AG04449 (cell line): ENCODE measurements at regions not wholly inside any gene's neighbourhood (a gene's known extent, or its start where the extent isn't known, plus 50 kb on each side); places are given as distances from the start of the nearest gene placed in this dataset.

Experiments used
- CTCF ChIA-PET: fragments of 350-600 bp; formaldehyde crosslinking; extraction: SDS; loops from one replicate; lab custom pipeline; 2021; ENCODE audit warnings: antibody characterized with exemption; lab: Yijun Ruan, JAX
- POLR2A ChIA-PET: fragments of 400-600, 350-600 bp; formaldehyde crosslinking; extraction: SDS; loops from one replicate; lab custom pipeline; 2020; ENCODE audit warnings: antibody characterized with exemption, inconsistent platforms; lab: Yijun Ruan, JAX
- DNase-seq: peaks from one replicate; pipeline ENCODE4 v3.0.0-alpha.2; 2010; ENCODE audit warnings: low read depth, low spot score
- H3K4me3 ChIP-seq: 2 replicates; pipeline ENCODE4 v1.5.1; 2011; ENCODE audit warnings: low read depth, mild to moderate bottlenecking, control low read depth, low read length
- TF ChIP-seq, protein P1 (sequence below): IDR thresholded peaks from one replicate; pipeline ENCODE4 v1.5.1; 2011; ENCODE audit warnings: mild to moderate bottlenecking, moderate library complexity, low read length, control low read depth, inconsistent platforms; ENCODE audit not compliant: insufficient read depth; ENCODE audit errors: missing control alignments

- H3K4me3 ChIP-seq, result no peak overlapping the region
- TF ChIP-seq, protein P1, sequence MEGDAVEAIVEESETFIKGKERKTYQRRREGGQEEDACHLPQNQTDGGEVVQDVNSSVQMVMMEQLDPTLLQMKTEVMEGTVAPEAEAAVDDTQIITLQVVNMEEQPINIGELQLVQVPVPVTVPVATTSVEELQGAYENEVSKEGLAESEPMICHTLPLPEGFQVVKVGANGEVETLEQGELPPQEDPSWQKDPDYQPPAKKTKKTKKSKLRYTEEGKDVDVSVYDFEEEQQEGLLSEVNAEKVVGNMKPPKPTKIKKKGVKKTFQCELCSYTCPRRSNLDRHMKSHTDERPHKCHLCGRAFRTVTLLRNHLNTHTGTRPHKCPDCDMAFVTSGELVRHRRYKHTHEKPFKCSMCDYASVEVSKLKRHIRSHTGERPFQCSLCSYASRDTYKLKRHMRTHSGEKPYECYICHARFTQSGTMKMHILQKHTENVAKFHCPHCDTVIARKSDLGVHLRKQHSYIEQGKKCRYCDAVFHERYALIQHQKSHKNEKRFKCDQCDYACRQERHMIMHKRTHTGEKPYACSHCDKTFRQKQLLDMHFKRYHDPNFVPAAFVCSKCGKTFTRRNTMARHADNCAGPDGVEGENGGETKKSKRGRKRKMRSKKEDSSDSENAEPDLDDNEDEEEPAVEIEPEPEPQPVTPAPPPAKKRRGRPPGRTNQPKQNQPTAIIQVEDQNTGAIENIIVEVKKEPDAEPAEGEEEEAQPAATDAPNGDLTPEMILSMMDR, result no peak
- ChIA-PET CTCF (no interaction called here), POLR2A (no interaction called here)
- no peak for DNase-seq
Measured at GRCh38 chr9:135273008-135273407, 185.5 kb downstream of the OLFM1 start.

DNA sequence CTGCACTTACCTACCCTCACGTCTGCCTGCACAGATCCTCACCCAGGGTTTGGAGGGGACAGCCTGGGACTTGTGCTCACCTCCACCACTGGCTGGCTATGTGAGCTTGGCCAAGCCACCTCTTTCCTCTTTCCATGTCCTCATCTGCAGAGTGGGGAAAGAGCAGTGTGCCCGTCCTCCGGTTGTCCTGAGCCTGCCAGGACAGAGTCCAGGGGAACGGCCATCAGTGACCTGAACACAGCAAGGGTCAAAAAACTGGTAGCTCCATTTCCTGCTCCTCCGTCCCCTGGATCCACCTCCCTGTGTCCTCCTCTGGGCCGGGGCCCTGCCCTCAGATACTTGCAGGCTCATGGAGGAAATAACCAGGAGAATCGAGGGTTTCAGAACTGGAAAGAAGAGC lies 187.7 kb downstream of the OLFM1 start:
- DNase-seq, result no peak
- TF ChIP-seq, protein P1, result no peak
- POLR2A ChIA-PET, result no interaction called here
- CTCF ChIA-PET, result no interaction called here
- no peak overlapping the region for H3K4me3 ChIP-seq

DNA sequence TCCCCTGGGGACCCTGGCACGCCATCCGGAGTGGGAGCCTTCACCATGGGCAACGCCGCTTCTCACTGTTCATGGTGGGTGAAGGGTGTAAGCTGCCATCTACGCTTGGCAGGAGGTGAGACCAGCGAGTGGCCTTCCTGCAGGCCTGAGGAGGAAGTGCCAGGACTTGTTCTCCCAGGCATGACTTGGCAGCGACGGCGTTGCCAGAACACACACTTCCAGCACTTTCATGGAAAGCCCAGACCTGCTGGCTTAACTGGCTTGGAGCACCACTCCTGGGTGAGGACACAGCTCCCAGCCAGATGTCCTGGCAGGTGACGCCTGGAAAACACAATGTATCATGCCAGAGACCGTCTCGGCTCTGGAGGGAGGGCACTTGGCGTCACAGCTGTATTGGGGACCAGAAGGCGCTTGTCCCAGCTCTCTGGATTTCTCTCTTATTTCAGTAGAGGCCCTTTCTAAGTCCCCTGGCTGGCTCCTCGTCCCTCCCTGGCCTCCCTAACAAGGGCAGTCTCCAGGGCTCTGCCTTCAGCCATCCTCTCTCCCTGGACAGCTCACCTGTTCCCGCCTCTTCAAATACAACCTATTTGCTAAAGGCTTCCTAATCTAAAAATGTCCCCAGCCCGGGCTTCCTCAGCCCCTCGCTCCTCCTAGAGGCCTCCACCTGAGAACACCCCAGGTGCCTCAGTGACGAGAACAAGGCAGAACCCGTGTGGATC lies 188.3 kb downstream of the OLFM1 start:
- H3K4me3 ChIP-seq, result no peak overlapping the region

GRCh38 chr9:135277219-135278201 lies 190.0 kb downstream of the OLFM1 start:
- TF ChIP-seq, protein P1, result no peak
- CTCF ChIA-PET, result no interaction called here
- POLR2A ChIA-PET, result no interaction called here
- no peak for DNase-seq
- H3K4me3 ChIP-seq, result no peak overlapping the region

More for the DNA sequence above, 188.3 kb downstream of the OLFM1 start:
- ChIA-PET POLR2A (no interaction called here), CTCF (no interaction called here)
- no peak for DNase-seq
- TF ChIP-seq, protein P1, result no peak

DNA sequence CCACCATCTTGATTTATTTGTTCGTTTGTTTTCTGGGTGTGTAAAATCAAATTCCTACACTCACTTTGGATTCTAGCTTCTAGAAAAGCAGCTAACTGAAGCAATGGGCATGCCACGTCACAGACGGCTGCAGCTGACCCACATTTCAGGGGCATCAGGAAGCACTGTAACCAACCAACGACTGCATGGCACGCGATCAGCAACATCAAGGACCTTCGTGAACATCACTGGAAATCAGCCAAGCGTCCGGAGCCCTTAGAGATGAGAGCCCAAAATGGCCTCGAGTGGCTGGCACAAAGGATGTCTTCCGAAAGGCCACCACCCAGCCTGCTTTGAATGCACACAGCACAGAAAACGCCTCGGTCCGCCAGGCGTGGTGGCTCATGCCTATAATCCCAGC lies 191.1 kb downstream of the OLFM1 start:
- DNase-seq, result no peak
- H3K4me3 ChIP-seq, result no peak overlapping the region
- TF ChIP-seq, protein P1, result no peak
- POLR2A ChIA-PET, result no interaction called here
- CTCF ChIA-PET, result no interaction called here

DNA sequence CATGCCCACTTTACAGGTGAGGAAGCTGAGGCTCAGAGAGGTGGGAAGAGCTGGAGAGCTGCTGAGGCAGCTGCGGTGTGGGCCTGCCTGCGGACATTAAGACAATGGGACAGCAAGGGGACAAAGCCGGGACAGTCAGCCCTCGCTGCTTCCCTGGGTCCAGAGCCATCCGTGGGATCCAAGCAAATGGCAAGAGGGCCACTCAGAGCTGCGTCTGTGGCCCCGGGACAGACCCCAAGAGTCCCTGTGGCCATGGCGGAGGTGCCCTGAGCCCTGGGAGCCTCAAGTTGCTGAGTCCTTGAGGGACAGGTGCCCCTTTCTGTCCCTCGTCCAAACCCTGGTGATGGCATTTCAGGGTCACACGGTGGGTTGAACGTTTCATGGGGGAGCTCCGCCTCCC lies 191.9 kb downstream of the OLFM1 start:
- DNase-seq, result no peak
- H3K4me3 ChIP-seq, result no peak overlapping the region
- ChIA-PET POLR2A (no interaction called here), CTCF (no interaction called here)
- TF ChIP-seq, protein P1, result no peak
